Thymus (tissue), 11 donors: ENCODE measurements at regions not wholly inside any gene's neighbourhood (a gene's known extent, or its start where the extent isn't known, plus 50 kb on each side); places are given as distances from the start of the nearest gene placed in this dataset.

Source experiments
- DNase-seq, 9 donors: peaks; one replicate each; pipeline ENCODE4 v3.0.0-alpha.2; 2013; ENCODE audit warnings: low spot score in 9 of 9, low read depth in 6 of 9, missing footprints in 1 of 9
- H3K27ac ChIP-seq, 2 donors: one replicate each; pipeline ENCODE4 v1.5.1; 2013; ENCODE audit warnings: control low read depth in 1 of 2, low read depth in 1 of 2, low read length in 1 of 2, mild to moderate bottlenecking in 1 of 2, moderate library complexity in 1 of 2
- H3K27me3 ChIP-seq, 2 donors: one replicate each; pipeline ENCODE4 v1.5.1; 2013; ENCODE audit warnings: low read length in 1 of 2; ENCODE audit not compliant: control insufficient read depth in 2 of 2, insufficient read depth in 1 of 2
- H3K36me3 ChIP-seq, 2 donors: one replicate each; pipeline ENCODE4 v1.5.1; 2013; ENCODE audit warnings: low read length in 1 of 2, mild to moderate bottlenecking in 1 of 2, moderate library complexity in 1 of 2; ENCODE audit not compliant: control insufficient read depth in 2 of 2, insufficient read depth in 2 of 2
- H3K4me1 ChIP-seq, 2 donors: one replicate each; pipeline ENCODE4 v1.5.1; 2013; ENCODE audit warnings: low read length in 2 of 2; ENCODE audit not compliant: control insufficient read depth in 2 of 2, insufficient read depth in 2 of 2
- H3K4me3 ChIP-seq, 2 donors: one replicate each; pipeline ENCODE4 v1.5.1; 2013; ENCODE audit warnings: low read length in 2 of 2, control low read depth in 1 of 2, mild to moderate bottlenecking in 1 of 2
- H3K9me3 ChIP-seq, 2 donors: one replicate each; pipeline ENCODE4 v1.5.1; 2013; ENCODE audit warnings: low read length in 1 of 2, mild to moderate bottlenecking in 1 of 2; ENCODE audit not compliant: control insufficient read depth in 2 of 2, insufficient read depth in 1 of 2
- WGBS: extraction: QIAGEN DNeasy Blood & Tissue Kit; methylation state at CpG from one replicate; pipeline ENCODE4 v1.1.7; 2013; 5-methylcytosine and 5-hydroxymethylcytosine counted together
- donor health status: healthy.

DNA sequence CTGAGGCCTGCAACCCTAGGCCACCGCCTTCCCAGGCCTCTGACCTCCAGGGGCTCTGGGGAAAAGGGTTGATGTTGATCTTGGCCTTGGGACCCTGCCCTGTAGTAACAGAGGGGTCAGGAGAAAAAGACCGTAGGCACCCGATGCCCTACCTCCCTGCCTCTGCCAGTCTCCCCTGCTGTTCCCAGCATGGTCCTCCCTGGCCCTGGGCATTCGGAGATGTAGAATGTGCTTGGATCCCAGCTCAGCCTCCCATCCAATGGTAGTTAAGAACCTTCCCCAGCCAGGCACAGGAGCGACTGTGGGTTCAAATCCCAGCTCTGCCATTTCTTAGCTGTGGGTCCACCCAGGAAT lies 72.0 kb upstream of the TARDBP start:
- H3K4me3 ChIP-seq, result no peak overlapping the region

DNA sequence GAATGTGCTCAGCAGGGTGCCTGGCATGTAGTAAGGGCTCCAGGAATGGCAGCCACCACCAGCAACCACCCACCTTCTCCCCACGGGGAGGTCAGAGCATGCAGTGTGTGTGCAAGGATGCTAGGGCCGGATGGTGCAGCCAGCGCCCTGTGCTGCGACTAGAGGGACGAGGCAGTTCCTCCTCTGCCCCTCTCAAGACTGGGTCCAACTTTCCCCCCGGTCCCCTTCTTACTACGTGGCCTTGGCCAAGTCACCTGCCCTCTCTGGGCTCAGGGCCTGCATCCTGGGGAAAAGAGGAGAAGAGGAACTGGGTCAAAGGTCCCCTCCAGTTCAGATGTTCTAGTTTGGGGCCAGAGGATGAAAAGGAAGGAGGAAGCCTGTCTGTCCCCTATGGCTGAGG lies 71.6 kb upstream of the TARDBP start:
- Histone ChIP-seq H3K27me3 (peaks cover 7 to 69% of the 10 kb centered on the region in 2 donors), H3K27ac (no peak overlapping the region), H3K4me3 (no peak overlapping the region), H3K36me3 (no peaks in the 10 kb centered on the region), H3K4me1 (peaks cover 37 to 63% of the 10 kb centered on the region in 2 donors), H3K9me3 (no peaks in the 10 kb centered on the region)
- DNase-seq, result no peak
- WGBS, result 95% methylated on average over 7 of the region's 7 CpGs

More for the DNA sequence above, 72.0 kb upstream of the TARDBP start:
- no peak for DNase-seq
- Histone ChIP-seq H3K9me3 (no peaks in the 10 kb centered on the region), H3K27ac (no peak overlapping the region), H3K36me3 (no peaks in the 10 kb centered on the region), H3K27me3 (peaks cover 7 to 66% of the 10 kb centered on the region in 2 donors), H3K4me1 (peaks cover 37 to 64% of the 10 kb centered on the region in 2 donors)
- WGBS, result 72% methylated on average over 5 of the region's 5 CpGs

DNA sequence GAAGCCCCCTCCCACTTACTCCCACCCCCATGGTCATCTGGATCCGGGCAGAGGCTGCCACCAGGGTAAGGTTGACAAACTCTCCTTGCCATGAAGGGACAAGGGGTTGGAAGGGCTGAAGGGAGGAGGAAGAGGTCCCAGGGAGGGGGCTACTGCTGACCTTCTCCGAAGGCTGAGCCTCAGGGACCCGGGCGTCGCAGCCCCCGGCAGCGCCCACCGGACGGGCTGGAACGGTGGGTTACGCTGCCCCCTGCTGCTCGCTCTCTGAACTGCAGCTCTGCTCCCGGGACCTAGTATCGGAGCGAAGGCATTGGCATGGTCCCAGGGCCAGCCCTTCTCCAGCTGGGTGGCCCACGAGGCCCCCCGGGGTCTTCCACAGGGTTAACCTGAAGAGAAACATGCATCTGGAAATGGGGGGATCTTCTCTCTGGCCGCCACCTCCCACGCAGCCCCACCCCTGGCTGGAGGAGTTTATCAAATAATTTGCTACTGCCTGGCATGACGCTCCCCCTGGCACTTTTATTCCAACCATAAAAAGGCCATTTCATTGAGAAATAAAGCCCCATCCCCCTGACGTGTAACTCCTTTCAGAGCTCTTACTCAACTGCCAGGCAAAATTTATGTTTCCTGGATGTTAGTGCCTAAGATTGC lies 70.4 kb upstream of the TARDBP start:
- no peaks in the 10 kb centered on the region for H3K36me3 ChIP-seq
- 7% methylated on average over 21 of the region's 21 CpGs for WGBS
- H3K4me3 ChIP-seq, result no peak overlapping the region
- H3K4me1 ChIP-seq, result peaks cover 36 to 61% of the 10 kb centered on the region in 2 donors
- no peak overlapping the region for H3K27ac ChIP-seq
- peaks cover 7 to 71% of the 10 kb centered on the region in 2 donors for H3K27me3 ChIP-seq
- peak in 3 of 9 donors; percentile 61 to 73 (median 68) for DNase-seq
- no peaks in the 10 kb centered on the region for H3K9me3 ChIP-seq

DNA sequence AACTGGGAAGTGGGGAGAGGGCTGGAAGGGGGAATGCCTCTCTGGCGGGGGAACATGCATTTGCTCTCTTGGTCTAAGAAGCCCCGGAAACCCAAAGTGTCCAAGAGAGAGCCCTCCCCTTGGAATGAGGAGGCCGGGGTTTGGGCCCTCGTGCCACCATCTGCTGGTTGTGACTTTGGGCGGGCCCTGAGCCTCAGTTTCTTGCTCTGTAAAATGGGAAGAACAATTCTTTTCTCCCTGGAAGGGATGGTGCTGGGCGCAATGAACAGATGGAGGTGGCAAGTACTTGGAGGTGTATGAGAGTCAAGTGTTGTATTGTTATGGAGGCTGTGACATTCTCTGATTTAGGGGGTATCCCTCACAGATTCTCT lies 69.9 kb upstream of the TARDBP start:
- Histone ChIP-seq H3K27me3 (peaks cover 7 to 66% of the 10 kb centered on the region in 2 donors), H3K27ac (no peak overlapping the region), H3K36me3 (no peaks in the 10 kb centered on the region), H3K9me3 (no peaks in the 10 kb centered on the region), H3K4me1 (peaks cover 31 to 56% of the 10 kb centered on the region in 2 donors), H3K4me3 (no peak overlapping the region)
- WGBS, result 78% methylated on average over 6 of the region's 6 CpGs
- DNase-seq, result no peak

DNA sequence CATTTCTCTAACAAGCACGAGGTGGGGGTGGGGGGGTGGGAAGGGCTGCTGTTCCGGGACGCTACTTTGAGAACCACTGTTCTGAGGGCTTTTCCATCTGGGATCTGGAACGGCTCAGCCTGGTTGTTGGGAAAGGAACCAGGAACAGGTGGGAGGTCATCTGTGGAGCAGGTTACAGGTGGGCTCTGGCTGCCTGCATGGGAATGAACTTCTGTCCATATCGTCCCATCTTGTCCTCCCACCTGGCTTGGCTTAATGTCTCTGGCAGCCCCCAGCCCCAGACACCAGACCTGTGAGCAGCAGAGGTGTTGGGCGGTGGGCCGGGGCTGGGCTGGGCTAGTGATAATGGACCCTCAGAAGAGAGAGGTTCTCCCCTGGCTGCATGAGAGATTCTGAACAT lies 69.4 kb upstream of the TARDBP start:
- Histone ChIP-seq H3K9me3 (no peaks in the 10 kb centered on the region), H3K27me3 (peaks cover 7 to 64% of the 10 kb centered on the region in 2 donors), H3K4me3 (no peak overlapping the region), H3K36me3 (no peaks in the 10 kb centered on the region), H3K4me1 (peaks cover 28 to 51% of the 10 kb centered on the region in 2 donors), H3K27ac (no peak overlapping the region)
- no peak for DNase-seq
- 89% methylated on average over 7 of the region's 7 CpGs for WGBS

DNA sequence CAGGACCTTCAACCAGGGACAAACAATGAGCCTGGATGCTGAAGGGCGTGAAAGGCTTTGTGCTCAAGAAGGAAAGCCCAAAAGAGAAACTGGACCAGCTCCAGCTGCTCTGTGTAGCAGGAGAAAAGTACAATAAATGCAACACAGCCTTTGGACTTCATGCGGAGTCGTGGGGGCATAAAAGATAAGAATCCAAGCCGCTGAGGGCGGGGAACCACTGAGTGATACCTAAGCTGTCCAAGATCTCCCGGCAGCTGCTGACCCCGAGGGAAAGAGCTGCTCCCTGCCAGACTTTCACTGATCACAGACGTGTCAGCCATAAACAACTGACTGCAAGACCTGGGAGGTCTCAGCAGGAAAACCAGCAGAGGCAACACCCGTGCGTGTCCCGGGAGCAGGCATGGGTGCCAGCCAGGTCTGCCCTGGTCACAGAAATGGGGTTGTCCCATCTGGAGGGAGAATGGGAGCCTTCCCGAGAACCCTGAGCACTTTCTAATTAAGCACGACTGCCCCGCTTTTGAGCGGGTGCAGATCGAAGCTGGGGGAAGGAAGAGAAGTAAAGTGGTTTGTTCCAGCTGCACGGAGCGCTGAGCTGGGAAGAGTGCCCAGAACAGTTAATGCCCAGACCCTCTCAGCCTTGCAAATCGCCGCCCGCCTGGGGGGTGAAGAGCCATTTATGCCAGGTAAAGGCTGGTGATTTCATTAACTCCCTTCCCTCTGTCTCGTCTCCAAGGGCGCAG lies 68.3 kb upstream of the TARDBP start:
- no peak for DNase-seq
- Histone ChIP-seq H3K9me3 (no peaks in the 10 kb centered on the region), H3K4me3 (no peak overlapping the region), H3K36me3 (no peaks in the 10 kb centered on the region), H3K27me3 (peaks cover 7 to 54% of the 10 kb centered on the region in 2 donors), H3K4me1 (peaks cover 23 to 40% of the 10 kb centered on the region in 2 donors), H3K27ac (no peak overlapping the region)
- 14% methylated on average over 23 of the region's 23 CpGs for WGBS

DNA sequence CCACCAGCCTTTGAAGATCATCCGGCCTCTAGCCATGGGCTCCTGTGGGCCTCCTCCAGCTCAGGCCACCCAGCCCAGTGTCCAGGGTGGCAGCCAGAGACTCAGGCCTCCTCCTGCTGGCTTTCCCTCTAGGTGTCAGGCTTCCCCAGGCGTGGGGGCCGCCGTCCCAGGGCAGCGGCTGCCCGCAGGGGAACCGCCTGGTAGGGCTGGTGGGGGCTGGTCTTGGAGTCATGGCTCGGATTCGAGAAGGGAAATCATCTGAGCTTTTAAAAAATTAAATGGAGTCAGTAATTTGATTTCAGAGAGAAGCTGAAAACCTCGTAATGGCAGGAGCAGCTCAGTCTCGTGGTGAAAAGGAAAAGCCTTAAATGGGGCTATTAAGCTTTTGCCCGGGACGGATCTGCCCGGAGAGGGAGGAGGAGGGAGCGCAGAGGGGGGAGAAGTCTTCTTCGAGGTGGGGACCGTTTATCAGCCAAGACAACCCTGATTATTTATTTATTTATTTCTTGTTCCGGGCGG lies 66.4 kb upstream of the TARDBP start:
- WGBS, result 95% methylated on average over 19 of the region's 19 CpGs

DNA sequence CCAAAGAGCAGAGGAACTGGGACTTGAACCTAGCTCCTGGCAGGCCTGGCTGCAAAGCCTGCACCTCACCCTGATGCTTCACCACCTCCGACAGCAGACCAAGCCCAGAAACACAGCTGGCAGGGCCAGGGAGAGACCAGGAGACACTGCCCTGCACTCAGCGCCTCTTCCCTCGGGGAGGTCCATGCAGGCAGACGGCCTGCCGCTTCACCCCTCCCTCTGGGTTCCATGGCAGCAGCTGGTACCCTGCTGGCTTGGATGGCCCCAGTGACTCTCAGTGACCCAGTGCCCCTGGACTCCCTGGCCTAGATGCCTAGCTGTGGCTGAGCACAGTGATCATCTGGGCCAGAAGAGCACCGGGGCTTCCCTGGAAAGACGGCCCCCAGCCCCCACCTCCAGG lies 65.3 kb upstream of the TARDBP start:
- WGBS, result 96% methylated on average over 7 of the region's 7 CpGs
- H3K36me3 ChIP-seq, result no peaks in the 10 kb centered on the region
- no peak for DNase-seq
- peaks cover 3 to 10% of the 10 kb centered on the region in 2 donors for H3K4me1 ChIP-seq
- no peak overlapping the region for H3K27ac ChIP-seq
- H3K4me3 ChIP-seq, result no peak overlapping the region
- H3K27me3 ChIP-seq, result peaks cover 3 to 38% of the 10 kb centered on the region in 2 donors
- no peaks in the 10 kb centered on the region for H3K9me3 ChIP-seq

More for the DNA sequence above, 66.4 kb upstream of the TARDBP start:
- no peak overlapping the region for H3K4me3 ChIP-seq
- DNase-seq, result no peak
- peaks cover 9 to 21% of the 10 kb centered on the region in 2 donors for H3K4me1 ChIP-seq
- H3K36me3 ChIP-seq, result no peaks in the 10 kb centered on the region
- no peak overlapping the region for H3K27ac ChIP-seq
- H3K27me3 ChIP-seq, result peaks cover 7 to 44% of the 10 kb centered on the region in 2 donors
- H3K9me3 ChIP-seq, result no peaks in the 10 kb centered on the region

DNA sequence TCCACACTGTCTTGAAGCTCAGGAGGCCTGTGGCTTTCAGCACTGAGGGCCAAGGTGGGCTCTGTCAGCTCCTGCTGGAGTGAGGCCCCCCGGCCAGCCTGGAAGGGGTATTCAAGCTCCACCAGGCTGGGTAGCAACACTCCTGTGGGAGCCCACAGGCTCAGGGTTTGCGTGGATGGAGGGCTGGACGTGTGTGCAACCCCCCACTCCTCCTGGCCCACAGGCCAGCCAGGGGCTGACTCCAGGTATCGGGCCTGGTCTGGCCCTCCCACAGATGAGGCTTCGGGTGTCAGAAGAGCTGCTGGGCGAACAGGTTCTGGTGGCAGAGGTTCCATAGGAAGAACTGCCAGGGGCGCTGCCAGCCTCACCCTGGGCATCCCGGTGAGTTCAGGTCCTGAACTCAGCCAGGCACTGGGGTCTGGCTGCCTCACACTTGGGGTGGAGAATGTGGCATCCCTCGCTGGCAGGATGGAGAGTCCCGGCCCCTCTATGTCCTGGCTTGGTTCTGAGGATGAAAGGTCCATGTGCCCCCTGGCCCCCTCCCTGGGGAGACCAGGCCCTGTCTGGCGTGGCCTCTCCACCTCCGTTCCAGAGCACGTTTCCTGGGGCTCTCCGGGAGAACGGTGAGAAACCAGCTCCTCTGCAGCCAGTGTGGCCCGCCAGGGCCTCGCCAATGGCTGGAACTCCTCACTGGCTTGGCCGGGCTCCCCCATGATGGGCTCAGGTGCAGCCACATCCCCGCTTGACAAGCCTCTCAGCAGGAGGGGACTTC lies 64.6 kb upstream of the TARDBP start:
- Histone ChIP-seq H3K4me1 (peaks cover 3 to 7% of the 10 kb centered on the region in 2 donors), H3K4me3 (no peak overlapping the region), H3K36me3 (no peaks in the 10 kb centered on the region), H3K9me3 (no peaks in the 10 kb centered on the region), H3K27me3 (peaks cover 0 to 31% of the 10 kb centered on the region in 2 donors), H3K27ac (no peak overlapping the region)
- no peak for DNase-seq
- 95% methylated on average over 19 of the region's 19 CpGs for WGBS
